GM18868 (cell line): ENCODE measurements at regions not wholly inside any gene's neighbourhood (a gene's known extent, or its start where the extent isn't known, plus 50 kb on each side); places are given as distances from the start of the nearest gene placed in this dataset.

Experiments used
- ATAC-seq: cut with Tn5 transposase; IDR thresholded peaks from one replicate; pipeline ENCODE4 v1.9.1; 2021; ENCODE audit warnings: mild to moderate bottlenecking, moderate library complexity; ENCODE audit not compliant: unreplicated experiment

DNA sequence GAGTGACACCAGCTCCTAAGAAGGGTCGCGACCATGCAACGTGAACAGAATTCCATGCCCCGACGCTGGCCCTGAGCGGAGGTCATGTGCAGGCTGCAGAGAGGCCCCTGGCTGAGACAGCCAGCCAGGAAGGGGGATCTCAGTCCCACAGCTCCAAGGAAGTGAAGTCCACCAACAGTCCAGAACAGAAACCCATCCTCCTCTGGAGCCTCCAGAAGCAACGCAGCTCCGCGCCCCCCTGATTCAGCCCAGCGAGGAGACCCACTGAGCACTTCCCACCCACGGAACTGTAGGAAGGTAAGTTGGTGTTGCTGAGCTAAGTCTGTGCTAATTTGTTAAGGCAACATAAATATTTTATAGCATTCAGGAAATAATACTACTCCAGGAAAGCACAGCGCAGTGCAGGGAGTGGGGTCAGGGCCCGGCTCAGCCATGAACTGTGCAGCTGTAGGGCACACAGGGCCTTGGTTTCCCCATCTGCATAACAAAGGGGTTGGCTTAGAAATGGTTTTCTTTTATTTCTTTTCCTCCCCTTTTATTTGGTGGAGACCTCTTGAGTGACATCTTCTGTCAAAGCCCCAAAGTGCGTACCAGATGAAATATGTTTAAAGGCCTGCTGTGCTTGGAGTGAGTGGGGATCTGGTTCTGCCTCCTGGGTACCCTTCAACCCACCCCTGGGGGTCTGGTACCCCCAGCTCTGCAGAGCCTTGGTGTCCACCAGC, 241.1 kb upstream of the PMEPA1 start:
- no peak for ATAC-seq

DNA sequence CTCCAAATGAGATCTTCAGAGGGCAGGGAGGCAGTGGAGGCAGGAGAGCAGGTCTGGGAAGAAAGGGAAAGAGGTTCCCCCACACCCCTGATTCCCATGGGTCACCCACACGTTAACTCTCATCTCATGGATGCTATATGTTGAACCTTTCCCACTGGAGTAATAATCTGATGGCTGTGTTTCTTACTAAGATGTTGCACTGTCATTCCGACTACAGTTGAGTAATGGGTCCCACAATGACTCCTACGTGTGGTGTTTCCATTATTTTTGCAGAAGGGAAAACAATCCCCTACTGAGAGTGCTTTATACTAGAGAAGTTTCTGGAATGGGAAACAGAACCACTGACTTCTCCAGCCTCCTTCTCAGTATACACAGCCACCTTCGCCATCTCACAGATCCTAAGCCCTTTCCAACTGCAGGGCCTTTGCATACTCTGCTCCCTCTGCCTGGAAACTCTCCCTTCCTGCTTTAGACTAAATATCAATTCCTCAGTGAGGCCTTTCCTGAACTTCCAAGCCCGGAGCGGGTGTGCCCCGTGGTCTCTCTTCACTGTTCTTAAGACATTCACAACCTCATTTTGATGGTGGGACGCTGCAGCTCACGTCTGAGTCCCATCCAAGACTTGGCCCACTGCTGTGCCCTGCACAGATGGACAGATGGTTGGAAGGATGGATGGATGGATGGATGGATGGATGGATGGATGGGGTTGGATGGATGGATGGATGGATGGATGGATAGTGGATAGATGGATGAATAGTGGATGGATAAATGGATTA, 238.6 kb upstream of the PMEPA1 start:
- no peak for ATAC-seq

- ATAC-seq: no peak
These were observed 237.8 kb upstream of the PMEPA1 start for GRCh38 chr20:57947421-57948179.

DNA sequence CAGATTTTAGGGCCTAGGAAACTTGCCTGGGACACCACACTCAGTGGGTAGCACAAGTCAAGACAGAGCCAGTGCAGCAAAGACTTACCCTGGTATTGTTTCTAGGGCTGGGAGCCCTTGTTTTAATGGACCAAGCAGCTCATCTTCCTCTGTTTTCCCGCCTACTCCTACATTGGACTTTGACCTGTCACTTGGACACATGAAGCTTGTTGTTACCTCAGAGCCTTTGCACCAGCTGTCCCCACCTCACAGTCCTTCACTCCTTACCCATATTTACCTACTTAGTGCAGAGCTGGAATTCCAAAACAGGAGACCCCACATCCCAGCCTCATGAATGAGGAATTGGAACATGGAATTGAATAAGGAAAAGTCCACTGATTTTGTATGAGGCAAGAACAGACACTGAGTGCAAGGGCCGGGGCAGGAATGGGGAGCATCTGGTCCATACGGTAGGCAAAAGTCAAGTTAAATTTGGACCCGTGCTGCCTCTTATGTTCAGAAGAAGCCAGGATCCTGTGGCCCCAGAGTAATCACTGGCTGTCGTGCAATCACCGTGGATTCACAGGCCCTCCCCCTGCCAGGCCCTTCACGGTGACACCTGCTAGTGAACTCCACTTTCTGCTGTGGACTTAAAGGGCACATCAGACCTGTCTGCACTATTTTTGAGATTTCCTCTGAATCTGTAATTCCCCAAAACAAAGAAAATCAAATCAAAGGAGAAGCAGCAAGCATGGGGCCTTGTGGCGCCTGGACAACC, 236.9 kb upstream of the PMEPA1 start:
- no peak for ATAC-seq

DNA sequence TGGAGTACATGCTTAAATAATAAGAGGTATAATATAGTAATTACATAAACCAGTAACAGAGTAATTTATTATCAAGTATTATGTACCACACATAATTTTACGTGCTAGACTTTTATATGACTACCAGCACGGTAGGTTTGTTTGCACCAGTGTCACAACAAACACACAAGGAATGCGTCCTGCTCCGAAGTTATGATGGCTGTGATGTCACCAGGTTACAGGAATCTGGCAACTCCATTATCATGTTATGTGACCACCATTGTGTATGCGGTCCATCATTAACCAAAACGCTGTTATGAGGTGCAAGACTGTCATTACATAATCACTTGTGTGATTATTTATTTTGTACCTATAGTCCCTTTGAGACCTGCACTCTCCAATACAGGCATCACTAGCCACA, 235.2 kb upstream of the PMEPA1 start:
- no peak for ATAC-seq

DNA sequence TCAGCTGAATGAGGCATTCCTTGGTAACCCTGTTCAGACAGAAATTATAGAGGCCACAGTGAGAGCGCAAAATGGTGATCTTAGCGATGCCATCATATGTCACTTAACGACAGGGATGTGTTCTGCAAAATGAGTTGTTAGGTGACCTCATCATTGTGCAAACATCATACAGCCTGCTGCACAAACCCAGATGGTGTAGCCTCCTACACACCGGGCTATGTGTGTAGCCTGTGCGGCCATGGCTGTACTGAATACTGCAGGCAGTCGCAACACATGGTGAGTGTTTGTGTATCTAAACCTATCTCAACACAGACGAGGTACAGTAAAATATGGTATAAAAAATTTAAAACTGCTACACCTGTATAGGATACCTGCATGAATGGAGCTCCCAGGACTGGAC, 234.1 kb upstream of the PMEPA1 start:
- ATAC-seq: no peak

- ATAC-seq: no peak
These were observed 233.5 kb upstream of the PMEPA1 start for GRCh38 chr20:57943291-57943690.

GRCh38 chr20:57941604-57942381, 232.0 kb upstream of the PMEPA1 start:
- ATAC-seq: no peak

DNA sequence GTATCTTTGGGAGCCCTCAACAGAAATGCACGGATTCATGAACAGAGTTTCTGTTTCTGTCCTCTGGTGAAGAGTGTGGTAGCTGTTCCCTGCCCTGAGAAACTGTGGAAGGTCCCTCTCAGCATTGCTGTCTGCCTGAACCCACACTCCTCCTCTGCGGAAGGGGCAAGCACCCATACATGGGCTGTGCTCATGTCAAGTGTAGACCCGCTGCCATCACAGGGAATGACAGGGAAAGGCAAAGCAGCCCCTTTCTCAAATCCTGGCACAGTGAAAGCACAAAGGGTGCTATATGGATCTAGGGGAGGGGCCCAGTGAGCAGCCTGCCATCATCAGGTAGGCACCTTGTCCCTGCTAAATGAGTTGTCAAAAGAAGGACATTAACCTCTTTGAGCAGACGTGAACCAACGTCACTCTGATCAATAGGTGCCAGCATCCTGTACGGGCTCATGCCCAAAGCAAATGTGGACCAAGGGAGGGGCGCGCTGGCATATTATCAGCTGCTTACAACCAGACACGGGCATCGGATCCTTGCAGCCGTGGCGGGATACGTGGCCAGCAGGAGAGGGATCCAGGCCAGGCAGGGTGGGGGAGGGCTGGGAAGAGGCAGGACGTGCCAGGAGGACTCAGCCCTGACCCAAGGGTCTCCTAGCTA, 231.2 kb upstream of the PMEPA1 start:
- no peak for ATAC-seq

DNA sequence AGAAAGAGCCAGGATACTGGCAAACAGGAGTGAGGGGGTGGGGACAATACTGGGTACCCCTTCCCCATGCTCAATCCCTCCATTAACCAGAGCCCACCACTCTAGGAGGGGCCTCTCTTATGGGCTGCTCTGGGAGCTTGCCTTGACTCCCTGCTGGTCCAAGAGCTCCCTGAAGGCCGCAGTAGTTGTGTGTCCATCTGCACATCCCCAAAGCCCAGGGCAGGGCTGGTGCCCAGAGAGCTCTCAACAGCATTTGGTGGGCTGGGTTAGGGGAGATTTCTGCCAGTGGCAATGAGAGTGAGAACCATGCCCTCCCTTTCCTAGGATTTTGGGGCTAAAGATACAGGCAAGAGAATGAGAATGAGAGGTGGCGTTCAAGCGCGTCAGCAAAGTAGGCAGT, 230.6 kb upstream of the PMEPA1 start:
- ATAC-seq: no peak

DNA sequence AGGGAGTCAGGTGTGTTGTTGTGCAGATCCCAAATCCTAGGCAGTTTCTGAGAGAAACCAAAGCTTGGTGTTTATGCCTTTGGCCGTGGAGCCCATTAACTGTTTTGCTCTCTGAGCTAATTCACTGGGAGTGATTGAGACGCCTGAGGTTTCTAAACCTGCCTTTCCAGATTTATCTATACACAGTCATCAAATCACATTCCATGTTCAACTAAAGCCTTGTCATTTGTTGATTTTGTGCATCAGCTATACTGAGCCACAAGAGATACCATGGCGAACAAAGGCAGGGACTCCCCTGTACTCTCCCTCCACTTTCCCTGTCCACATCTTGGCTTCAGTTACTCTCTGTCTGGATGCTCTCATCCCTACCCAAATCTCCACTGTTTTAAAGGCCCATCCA, 229.7 kb upstream of the PMEPA1 start:
- no peak for ATAC-seq

- ATAC-seq: no peak
These were observed 228.6 kb upstream of the PMEPA1 start for GRCh38 chr20:57938158-57939108.

- ATAC-seq: no peak
These were observed 227.0 kb upstream of the PMEPA1 start for GRCh38 chr20:57936636-57937385.

- ATAC-seq: no peak
These were observed 225.1 kb upstream of the PMEPA1 start for GRCh38 chr20:57934913-57935312.

DNA sequence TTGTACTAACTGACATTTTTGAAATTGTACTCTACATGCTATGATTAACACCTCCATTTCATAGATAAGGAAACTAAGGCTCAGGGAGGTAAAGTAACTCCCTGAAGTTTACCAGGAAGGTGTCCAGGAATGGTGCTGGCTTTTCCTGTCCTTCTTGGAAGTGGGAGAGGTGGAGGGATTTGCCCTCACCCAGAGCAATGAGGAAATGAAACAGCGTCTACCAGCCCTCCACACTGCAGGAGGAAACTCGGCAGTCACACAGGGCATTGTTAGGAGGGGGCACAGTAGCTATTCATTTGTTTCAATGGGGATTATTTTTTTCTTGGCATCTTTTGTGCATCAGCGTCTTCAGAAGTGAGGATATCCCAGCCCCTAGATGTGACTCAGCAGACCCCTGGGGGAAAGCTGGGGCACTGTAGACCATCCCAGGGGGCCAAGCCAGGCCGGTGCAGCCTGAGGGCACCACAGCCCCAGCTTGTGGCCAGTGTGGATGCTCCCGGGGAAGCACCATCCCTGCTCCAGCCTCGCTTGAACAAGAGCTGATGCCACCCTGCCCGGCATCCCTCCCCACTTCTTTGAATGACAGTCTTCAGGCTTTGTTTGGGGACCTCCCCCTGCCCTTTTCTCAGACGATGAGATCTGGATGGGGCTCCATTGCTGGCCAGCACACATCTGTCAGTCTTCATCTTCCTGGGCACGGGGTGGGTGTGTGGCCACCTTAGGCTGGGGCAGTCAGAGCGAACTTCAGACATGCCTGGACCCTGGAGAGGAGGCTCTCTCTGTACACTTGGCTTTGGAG, 224.4 kb upstream of the PMEPA1 start:
- no peak for ATAC-seq

DNA sequence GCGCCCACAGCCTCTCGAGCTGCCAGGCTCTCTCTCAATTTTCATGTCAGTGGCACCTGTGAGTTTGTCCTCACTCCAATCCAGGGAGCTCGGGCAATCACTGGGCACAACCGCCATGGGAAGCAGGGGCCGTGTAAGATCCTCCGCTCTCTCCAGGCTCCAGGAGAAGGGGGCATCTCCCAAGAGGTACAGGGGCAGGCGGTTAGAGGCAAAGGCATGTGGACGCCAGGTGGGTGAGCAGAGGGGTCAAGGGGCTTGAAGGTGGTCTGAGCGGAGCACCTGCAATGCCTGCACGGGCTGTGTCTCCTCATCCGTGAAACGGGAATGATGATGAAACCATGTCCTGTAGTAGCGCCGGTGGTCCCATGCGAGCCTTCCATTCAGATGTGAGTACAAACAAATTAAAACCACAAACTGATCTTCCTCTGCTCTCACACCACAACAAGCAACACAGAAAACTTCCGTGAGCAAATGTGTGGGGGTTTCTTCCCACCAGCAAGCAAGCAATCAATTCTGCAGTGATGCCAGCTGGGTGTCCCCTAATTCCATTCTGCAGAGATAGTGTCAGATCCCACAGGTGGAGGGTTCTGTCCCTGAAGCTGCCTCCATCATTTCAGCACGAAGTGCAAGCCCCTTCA, 222.5 kb upstream of the PMEPA1 start:
- ATAC-seq: no peak

DNA sequence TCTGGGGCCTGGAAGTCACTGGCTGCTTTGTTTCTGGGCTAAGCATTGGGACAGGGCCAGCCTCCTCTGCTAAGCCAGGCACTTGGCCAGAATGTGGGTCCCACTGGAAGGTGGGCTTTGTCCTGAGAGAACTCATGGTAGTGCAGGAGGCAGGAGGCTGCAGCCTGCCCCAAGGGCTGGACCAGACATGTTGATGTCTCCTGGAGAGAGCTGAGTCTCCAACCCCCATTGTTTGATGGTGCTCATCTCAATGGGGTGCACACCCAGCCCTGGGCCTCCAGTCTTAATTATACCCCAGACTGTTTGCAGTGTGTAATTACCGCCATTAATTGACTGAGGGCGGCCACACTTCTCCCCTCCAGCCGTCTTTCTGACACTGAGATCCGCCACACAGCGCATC, 220.5 kb upstream of the PMEPA1 start:
- no peak for ATAC-seq
